Heart right ventricle (tissue), 16 donors: ENCODE measurements at regions not wholly inside any gene's neighbourhood (a gene's known extent, or its start where the extent isn't known, plus 50 kb on each side); places are given as distances from the start of the nearest gene placed in this dataset.

Experiments
- ATAC-seq, 8 donors: fragments of 200-7000 bp; cut with Tn5 transposase; one replicate each; pipeline ENCODE4 v1.9.1; 2020; ENCODE audit warnings: mild to moderate bottlenecking in 8 of 8, moderate library complexity in 8 of 8, moderate number of reproducible peaks in 1 of 8
- DNase-seq, 2 donors: peaks; one replicate each; pipeline ENCODE4 v3.0.0-alpha.2; 2020
- H3K27ac ChIP-seq, 10 donors: fragments of 200-600 bp; sonication (generic) in 2 of 10; one replicate each; pipeline versions ENCODE4 v1.5.0 to v1.8.0; 2020 to 2022; ENCODE audit warnings: mild to moderate bottlenecking in 3 of 10
- H3K27me3 ChIP-seq, 7 donors: fragments of 200-600 bp; one replicate each; pipeline ENCODE4 v1.8.0; 2021 to 2022; ENCODE audit warnings: mild to moderate bottlenecking in 2 of 7
- H3K36me3 ChIP-seq, 9 donors: fragments of 200-600 bp; sonication (generic) in 1 of 9; one replicate each; pipeline versions ENCODE4 v1.5.0 to v1.8.0; 2020 to 2022; ENCODE audit warnings: mild to moderate bottlenecking in 2 of 9
- H3K4me1 ChIP-seq, 9 donors: fragments of 200-600 bp; sonication (generic) in 1 of 9; one replicate each; pipeline versions ENCODE4 v1.5.0 to v1.8.0; 2020 to 2022; ENCODE audit warnings: mild to moderate bottlenecking in 4 of 9
- H3K4me3 ChIP-seq, 10 donors: fragments of 200-600 bp; sonication (generic) in 2 of 10; one replicate each; pipeline versions ENCODE4 v1.5.0 to v1.8.0; 2020 to 2022; ENCODE audit warnings: mild to moderate bottlenecking in 7 of 10, moderate library complexity in 2 of 10
- H3K9me3 ChIP-seq, 11 donors: fragments of 200-600 bp in 10 of 11; sonication (generic) in 2 of 11; one replicate each; pipeline versions ENCODE4 v1.5.0 to v1.8.0; 2013 to 2022; ENCODE audit warnings: mild to moderate bottlenecking in 2 of 11, control low read depth in 1 of 11, moderate library complexity in 1 of 11
- WGBS, 2 donors: extraction: QIAGEN DNeasy Blood & Tissue Kit; methylation state at CpG; one replicate each; pipeline ENCODE4 v1.1.7; 2013; ENCODE audit warnings: inconsistent platforms in 1 of 2; 5-methylcytosine and 5-hydroxymethylcytosine counted together
- intact Hi-C, 10 donors: fragments of 100-400 bp; cut with DNase I; formaldehyde crosslinking; loops; one replicate each; pipeline versions ENCODE4 v1.11.1 to v1.14.2; 2022
- TF ChIP-seq, protein P1 (sequence below), 9 donors: fragments of 200-600 bp; sonication (generic) in 2 of 9; IDR thresholded peaks; one replicate each; pipeline versions ENCODE4 v1.5.0 to v1.8.0; 2021 to 2022; ENCODE audit warnings: antibody characterized with exemption in 9 of 9, mild to moderate bottlenecking in 5 of 9, moderate library complexity in 1 of 9
- donor health status: Arrhythmogenic right ventricular cardiomyopathy.
- donor health status: ischemic (EF 13 %, LVEDD 7.1; RV severe dilation, severe dysfunction).
- donor health status: healthy with polysubstance abuse.
- donor health status: DM: no; HTN: yes; CAD: no.
- donor health status: DM: no; HTN: no; CAD: no.
- donor health status: ischemic (EF 25% LVEDD 6.9; RV normal size, moderate dysfunction).
- donor health status: ischemic (EF 25% LVEDD 5.7; RV mildly dilated, moderate dysfunction).
- donor health status: healthy.
- donor health status: DM: yes; HTN: yes; CAD: no.
- donor health status: Ischemic cardiomyopathy.
- donor health status: ischemic (EF 35%, LVEDD 5.7; RV mildly dilated, moderate dysfunction).
- donor health status: nonischemic (EF 11% LVEDD 7.7; RV severe dilation, severe dysfunction).
- donor health status: DM: yes; HTN: yes; CAD: no.
- donor health status: PGD.
- donor health status: ischemic (EF 29% LVEDD 5.4; RV normal size, mild dysfunction).
- donor health status: nonischemic (EF 23%, LVEDD 6.1; RV moderate dilation, normal function).

- no peak for ATAC-seq
- WGBS, 2 donors = 97 to 98% methylated on average over 6 of the region's 6 CpGs
- H3K27me3 ChIP-seq = no peaks in the 10 kb centered on the region
Observed at GRCh38 chr17:63019138-63019873, 53.3 kb downstream of the TANC2 start.

DNA sequence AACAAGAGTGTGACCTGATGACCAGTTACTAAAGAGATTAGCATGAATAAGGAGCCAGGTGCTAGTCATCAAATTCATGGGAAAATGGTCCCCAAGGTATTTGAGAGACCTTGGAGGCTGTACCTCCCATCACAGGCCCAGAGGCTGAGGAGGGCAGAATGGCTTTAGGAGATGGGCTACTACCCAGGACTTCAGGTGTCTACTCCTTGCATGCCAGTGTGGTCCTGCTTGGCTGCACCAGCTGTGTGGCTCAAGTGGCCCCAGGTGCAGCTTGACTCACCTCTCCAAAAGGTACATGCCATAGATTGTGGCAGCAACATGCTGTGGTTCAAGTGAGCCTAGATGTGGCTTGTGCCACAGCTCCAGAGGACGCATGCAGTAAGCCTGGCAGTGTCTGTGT, 56.5 kb downstream of the TANC2 start:
- TF ChIP-seq, protein P1, sequence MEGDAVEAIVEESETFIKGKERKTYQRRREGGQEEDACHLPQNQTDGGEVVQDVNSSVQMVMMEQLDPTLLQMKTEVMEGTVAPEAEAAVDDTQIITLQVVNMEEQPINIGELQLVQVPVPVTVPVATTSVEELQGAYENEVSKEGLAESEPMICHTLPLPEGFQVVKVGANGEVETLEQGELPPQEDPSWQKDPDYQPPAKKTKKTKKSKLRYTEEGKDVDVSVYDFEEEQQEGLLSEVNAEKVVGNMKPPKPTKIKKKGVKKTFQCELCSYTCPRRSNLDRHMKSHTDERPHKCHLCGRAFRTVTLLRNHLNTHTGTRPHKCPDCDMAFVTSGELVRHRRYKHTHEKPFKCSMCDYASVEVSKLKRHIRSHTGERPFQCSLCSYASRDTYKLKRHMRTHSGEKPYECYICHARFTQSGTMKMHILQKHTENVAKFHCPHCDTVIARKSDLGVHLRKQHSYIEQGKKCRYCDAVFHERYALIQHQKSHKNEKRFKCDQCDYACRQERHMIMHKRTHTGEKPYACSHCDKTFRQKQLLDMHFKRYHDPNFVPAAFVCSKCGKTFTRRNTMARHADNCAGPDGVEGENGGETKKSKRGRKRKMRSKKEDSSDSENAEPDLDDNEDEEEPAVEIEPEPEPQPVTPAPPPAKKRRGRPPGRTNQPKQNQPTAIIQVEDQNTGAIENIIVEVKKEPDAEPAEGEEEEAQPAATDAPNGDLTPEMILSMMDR (IDR thresholded peaks at IDR 0.05) = no peak
- no peaks in the 10 kb centered on the region for H3K4me1 ChIP-seq
- no peak for DNase-seq
- H3K36me3 ChIP-seq = no peaks in the 10 kb centered on the region
- no peak overlapping the region for H3K27ac ChIP-seq
- WGBS, 2 donors = 96 to 97% methylated on average over 1 of the region's 1 CpG
- no peak for ATAC-seq
- no peak overlapping the region for H3K4me3 ChIP-seq
- no peaks in the 10 kb centered on the region for H3K27me3 ChIP-seq
- intact Hi-C loops = no loop called here
- H3K9me3 ChIP-seq = no peaks in the 10 kb centered on the region

More at GRCh38 chr17:63019138-63019873, 53.3 kb downstream of the TANC2 start:
- Histone ChIP-seq H3K27ac (no peak overlapping the region), H3K4me1 (no peaks in the 10 kb centered on the region), H3K4me3 (no peak overlapping the region), H3K36me3 (no peaks in the 10 kb centered on the region), H3K9me3 (peaks cover 0 to 4% (median 0%) of the 10 kb centered on the region in 11 donors)
- TF ChIP-seq, protein P1 (IDR thresholded peaks at IDR 0.05) = no peak
- DNase-seq = no peak
- intact Hi-C loops = no loop called here

DNA sequence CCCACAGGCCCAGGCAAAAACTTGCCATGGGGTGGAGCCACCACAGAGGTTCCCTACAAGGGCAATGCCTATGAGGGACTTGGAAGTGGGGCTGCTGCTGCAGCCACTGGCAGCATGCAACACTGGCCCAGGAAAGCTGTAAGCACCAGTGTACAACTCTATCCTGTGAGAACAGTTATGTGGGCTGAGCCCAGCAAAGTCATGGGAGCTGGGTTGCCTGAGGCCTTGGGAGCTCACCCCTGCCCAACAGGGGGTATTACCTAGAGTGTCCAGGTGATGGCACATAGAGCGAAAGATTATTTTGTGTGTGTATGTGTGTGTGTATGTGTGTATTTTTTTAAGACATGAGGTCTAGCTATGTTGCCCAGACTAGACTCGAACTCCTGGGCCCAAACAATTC, 57.0 kb downstream of the TANC2 start:
- no peaks in the 10 kb centered on the region for H3K9me3 ChIP-seq
- WGBS, 2 donors = 97 to 99% methylated on average over 2 of the region's 2 CpGs
- H3K27ac ChIP-seq = no peak overlapping the region
- H3K4me1 ChIP-seq = no peaks in the 10 kb centered on the region
- ATAC-seq = no peak
- H3K4me3 ChIP-seq = no peak overlapping the region
- no peak for DNase-seq
- TF ChIP-seq, protein P1 (IDR thresholded peaks at IDR 0.05) = no peak
- no peaks in the 10 kb centered on the region for H3K27me3 ChIP-seq
- intact Hi-C loops = no loop called here
- no peaks in the 10 kb centered on the region for H3K36me3 ChIP-seq

DNA sequence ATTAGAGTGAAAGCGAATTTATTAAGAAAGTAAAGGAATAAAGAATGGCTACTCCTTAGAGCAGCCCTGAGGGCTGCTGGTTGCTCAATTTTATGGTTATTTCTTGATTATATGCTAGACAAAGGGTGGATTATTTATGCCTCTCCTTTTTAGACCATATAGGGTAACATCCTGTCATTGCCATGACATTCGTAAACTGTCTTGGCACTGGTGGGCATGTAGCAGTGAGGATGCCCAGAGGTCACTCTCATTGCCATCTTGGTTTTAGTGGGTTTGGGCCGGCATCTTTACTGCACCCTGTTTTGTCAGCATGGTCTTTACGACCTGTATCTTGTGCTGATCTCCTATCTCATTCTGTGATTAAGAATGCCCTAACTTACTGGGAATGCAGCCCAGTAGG, 58.2 kb downstream of the TANC2 start:
- Histone ChIP-seq H3K27me3 (no peaks in the 10 kb centered on the region), H3K4me1 (no peaks in the 10 kb centered on the region), H3K27ac (no peak overlapping the region), H3K4me3 (no peak overlapping the region), H3K36me3 (no peaks in the 10 kb centered on the region), H3K9me3 (no peaks in the 10 kb centered on the region)
- intact Hi-C loops = no loop called here
- TF ChIP-seq, protein P1 (IDR thresholded peaks at IDR 0.05) = no peak
- DNase-seq = no peak
- no peak for ATAC-seq
- 91 to 92% methylated on average over 4 of the region's 4 CpGs for WGBS, 2 donors
